ENCODE measurements at regions not wholly inside any gene's neighbourhood (a gene's known extent, or its start where the extent isn't known, plus 50 kb on each side); places are given as distances from the start of the nearest gene placed in this dataset.

- intact Hi-C loops (cut with DNase I; ENCODE audit: low total_unique reads): no loop called here
- no peaks in the 10 kb centered on the region for H3K9me3 ChIP-seq
- H3K4me3 ChIP-seq: no peak overlapping the region
- no peaks in the 10 kb centered on the region for H3K27me3 ChIP-seq
- no peaks in the 10 kb centered on the region for H3K4me1 ChIP-seq
- TF ChIP-seq CTCF (IDR thresholded peaks at IDR 0.05) (no peak), POLR2A (IDR thresholded peaks at IDR 0.05) (no peak)
- 48 to 51% methylated on average over 7 of the region's 7 CpGs for WGBS, 2 donors
- no peaks in the 10 kb centered on the region for H3K36me3 ChIP-seq (ENCODE audit: low read depth, missing control alignments)
- H3K27ac ChIP-seq: no peak overlapping the region
- DNase-seq: no peak
Observed at GRCh38 chr6:33860706-33861474, 57.1 kb upstream of the MLN start.

- no peak for DNase-seq
- no peaks in the 10 kb centered on the region for H3K27me3 ChIP-seq
- no peaks in the 10 kb centered on the region for H3K9me3 ChIP-seq
- 81 to 82% methylated on average over 5 to 6 of the region's 6 CpGs for WGBS, 2 donors
- H3K4me1 ChIP-seq: no peaks in the 10 kb centered on the region
- no peak overlapping the region for H3K4me3 ChIP-seq
- no peak for TF ChIP-seq CTCF (IDR thresholded peaks at IDR 0.05)
- no peak for TF ChIP-seq POLR2A (IDR thresholded peaks at IDR 0.05)
- H3K36me3 ChIP-seq (ENCODE audit: low read depth, missing control alignments): no peaks in the 10 kb centered on the region
- intact Hi-C loops (cut with DNase I; ENCODE audit: low total_unique reads): no loop called here
- H3K27ac ChIP-seq: no peak overlapping the region
Observed at GRCh38 chr6:33860006-33860405, 56.2 kb upstream of the MLN start.

GRCh38 chr6:33858804-33859505 is 55.2 kb upstream of the MLN start:
- H3K27me3 ChIP-seq: no peaks in the 10 kb centered on the region
- H3K27ac ChIP-seq: no peak overlapping the region
- no peak for DNase-seq
- intact Hi-C loops (cut with DNase I; ENCODE audit: low total_unique reads): no loop called here
- H3K9me3 ChIP-seq: no peaks in the 10 kb centered on the region
- no peak for TF ChIP-seq POLR2A (IDR thresholded peaks at IDR 0.05)
- TF ChIP-seq CTCF (IDR thresholded peaks at IDR 0.05): no peak
- no peak overlapping the region for H3K4me3 ChIP-seq
- WGBS, 2 donors: 86 to 90% methylated on average over 11 to 16 of the region's 16 CpGs
- H3K36me3 ChIP-seq (ENCODE audit: low read depth, missing control alignments): no peaks in the 10 kb centered on the region
- no peaks in the 10 kb centered on the region for H3K4me1 ChIP-seq

- H3K9me3 ChIP-seq: no peaks in the 10 kb centered on the region
- H3K27me3 ChIP-seq: no peaks in the 10 kb centered on the region
- no peaks in the 10 kb centered on the region for H3K4me1 ChIP-seq
- DNase-seq: no peak
- no peak overlapping the region for H3K27ac ChIP-seq
- no peak overlapping the region for H3K4me3 ChIP-seq
- no peak for TF ChIP-seq CTCF (IDR thresholded peaks at IDR 0.05)
- no peak for TF ChIP-seq POLR2A (IDR thresholded peaks at IDR 0.05)
- WGBS, 2 donors: 67 to 75% methylated on average over 7 of the region's 7 CpGs
- intact Hi-C loops (cut with DNase I; ENCODE audit: low total_unique reads): no loop called here
- no peaks in the 10 kb centered on the region for H3K36me3 ChIP-seq (ENCODE audit: low read depth, missing control alignments)
Observed at GRCh38 chr6:33857932-33858475, 54.2 kb upstream of the MLN start.
